Vagina (tissue), 2 donors: ENCODE measurements at regions not wholly inside any gene's neighbourhood (a gene's known extent, or its start where the extent isn't known, plus 50 kb on each side); places are given as distances from the start of the nearest gene placed in this dataset.

Experiments
- DNase-seq, 2 donors: peaks; one replicate each; pipeline ENCODE4 v3.0.0-alpha.2; 2017; ENCODE audit errors: extremely low spot score in 2 of 2
- H3K27ac ChIP-seq: fragments of 200-600 bp; sonication (generic); one replicate; pipeline ENCODE4 v1.5.1; 2019
- H3K27me3 ChIP-seq: fragments of 200-600 bp; sonication (generic); one replicate; pipeline ENCODE4 v1.5.1; 2019
- H3K36me3 ChIP-seq, 2 donors: fragments of 200-600 bp; sonication (generic); one replicate each; pipeline ENCODE4 v1.5.1; 2017 to 2019
- H3K4me1 ChIP-seq: fragments of 200-600 bp; sonication (generic); one replicate; pipeline ENCODE4 v1.5.1; 2019
- H3K4me3 ChIP-seq, 2 donors: fragments of 200-600 bp; sonication (generic); 1 replicate in 1 of 2; 2 replicates in 1 of 2; pipeline ENCODE4 v1.5.1; 2016 to 2019
- H3K9me3 ChIP-seq: fragments of 200-600 bp; sonication (generic); one replicate; pipeline ENCODE4 v1.5.1; 2019
- CTCF ChIP-seq, 3 experiments: fragments of 450-650 bp in 2 of 3; fragments of 200-600 bp in 1 of 3; sonication (generic) in 1 of 3; IDR thresholded peaks; one replicate each; pipeline ENCODE4 v1.5.1; 2017 to 2019; ENCODE audit warnings: antibody characterized with exemption in 3 of 3, mild to moderate bottlenecking in 2 of 3, moderate library complexity in 2 of 3
- POLR2A ChIP-seq, 2 donors: fragments of 450-650 bp; IDR thresholded peaks; one replicate each; pipeline ENCODE4 v1.6.1; 2017; ENCODE audit warnings: antibody characterized with exemption in 2 of 2, mild to moderate bottlenecking in 2 of 2, moderate library complexity in 2 of 2
- POLR2AphosphoS5 ChIP-seq, 2 donors: sonication (generic); formaldehyde crosslinking; IDR thresholded peaks; one replicate each; pipeline ENCODE4 v1.9.0; 2017; ENCODE audit warnings: antibody characterized with exemption in 2 of 2, mild to moderate bottlenecking in 2 of 2, low read depth in 1 of 2; ENCODE audit not compliant: insufficient read depth in 1 of 2
- intact Hi-C: fragments of 100-400 bp; cut with DNase I; formaldehyde crosslinking; loops from one replicate; pipeline ENCODE4 v1.15.1; 2023

- H3K36me3 ChIP-seq = no peaks in the 10 kb centered on the region
- no peaks in the 10 kb centered on the region for H3K9me3 ChIP-seq
- no peak overlapping the region for H3K4me3 ChIP-seq
- no peak overlapping the region for H3K27ac ChIP-seq
- H3K4me1 ChIP-seq = peaks cover 36% of the 10 kb centered on the region
- TF ChIP-seq CTCF (IDR thresholded peaks at IDR 0.05) = no peak
- TF ChIP-seq POLR2AphosphoS5 (IDR thresholded peaks at IDR 0.05; ENCODE audit: insufficient read depth in 1 of 2, low read depth in 1 of 2) = no peak
- TF ChIP-seq POLR2A (IDR thresholded peaks at IDR 0.05) = no peak
- H3K27me3 ChIP-seq = no peaks in the 10 kb centered on the region
- no peak for DNase-seq
- intact Hi-C loops = loop anchor here (10.0 kb wide), 2 partner anchors 411 to 1411 kb away; no protein-coding TSS in a partner anchor
Measured at GRCh38 chr10:4655879-4656278, 170.1 kb upstream of the AKR1E2 start.

DNA sequence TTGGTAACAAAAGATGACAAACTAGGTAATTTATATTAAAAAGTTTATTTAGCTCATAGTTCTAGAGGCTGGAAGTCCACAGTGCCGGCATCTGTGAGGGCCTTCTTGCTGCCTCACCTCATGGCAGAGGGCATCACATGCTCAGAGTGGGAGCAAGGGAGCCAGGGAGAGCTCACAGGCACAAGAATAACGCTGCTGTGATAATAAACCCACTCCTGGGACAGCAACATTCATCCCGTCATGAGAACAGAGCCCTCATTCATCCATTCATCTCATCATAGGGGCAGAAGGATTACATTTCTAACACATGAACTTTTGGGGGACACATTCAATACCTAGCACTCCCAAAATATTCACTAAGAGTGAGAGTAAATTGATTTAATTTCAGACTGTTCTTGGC lies 170.6 kb upstream of the AKR1E2 start:
- H3K36me3 ChIP-seq = no peaks in the 10 kb centered on the region
- H3K4me1 ChIP-seq = peaks cover 36% of the 10 kb centered on the region
- intact Hi-C loops = loop anchor here (10.0 kb wide), 2 partner anchors 411 to 1411 kb away; no protein-coding TSS in a partner anchor
- no peak for DNase-seq
- H3K27ac ChIP-seq = peak overlapping the region; percentile 28
- no peaks in the 10 kb centered on the region for H3K27me3 ChIP-seq
- H3K9me3 ChIP-seq = no peaks in the 10 kb centered on the region
- TF ChIP-seq POLR2AphosphoS5 (IDR thresholded peaks at IDR 0.05; ENCODE audit: insufficient read depth in 1 of 2, low read depth in 1 of 2) (no peak), POLR2A (IDR thresholded peaks at IDR 0.05) (no peak)
- no peak overlapping the region for H3K4me3 ChIP-seq

- Histone ChIP-seq H3K36me3 (no peaks in the 10 kb centered on the region), H3K27me3 (no peaks in the 10 kb centered on the region), H3K4me3 (no peak overlapping the region), H3K9me3 (no peaks in the 10 kb centered on the region), H3K27ac (no peak overlapping the region), H3K4me1 (peaks cover 40% of the 10 kb centered on the region)
- no peak for TF ChIP-seq POLR2AphosphoS5 (IDR thresholded peaks at IDR 0.05; ENCODE audit: insufficient read depth in 1 of 2, low read depth in 1 of 2)
- TF ChIP-seq CTCF (IDR thresholded peaks at IDR 0.05) = no peak
- no peak for TF ChIP-seq POLR2A (IDR thresholded peaks at IDR 0.05)
- intact Hi-C loops = loop anchor here (10.0 kb wide), 2 partner anchors 410 to 1410 kb away; no protein-coding TSS in a partner anchor
- DNase-seq = no peak
Measured at GRCh38 chr10:4654496-4654895, 171.5 kb upstream of the AKR1E2 start.

GRCh38 chr10:4653160-4653559 lies 172.8 kb upstream of the AKR1E2 start:
- Histone ChIP-seq H3K27ac (no peak overlapping the region), H3K27me3 (no peaks in the 10 kb centered on the region), H3K9me3 (no peaks in the 10 kb centered on the region), H3K4me1 (peaks cover 40% of the 10 kb centered on the region), H3K36me3 (no peaks in the 10 kb centered on the region), H3K4me3 (no peak overlapping the region)
- TF ChIP-seq POLR2A (IDR thresholded peaks at IDR 0.05) (no peak), POLR2AphosphoS5 (IDR thresholded peaks at IDR 0.05; ENCODE audit: insufficient read depth in 1 of 2, low read depth in 1 of 2) (no peak), CTCF (IDR thresholded peaks at IDR 0.05) (no peak)
- intact Hi-C loops = loop anchor here (10.0 kb wide), 2 partner anchors 408 to 1408 kb away; no protein-coding TSS in a partner anchor
- DNase-seq = no peak

DNA sequence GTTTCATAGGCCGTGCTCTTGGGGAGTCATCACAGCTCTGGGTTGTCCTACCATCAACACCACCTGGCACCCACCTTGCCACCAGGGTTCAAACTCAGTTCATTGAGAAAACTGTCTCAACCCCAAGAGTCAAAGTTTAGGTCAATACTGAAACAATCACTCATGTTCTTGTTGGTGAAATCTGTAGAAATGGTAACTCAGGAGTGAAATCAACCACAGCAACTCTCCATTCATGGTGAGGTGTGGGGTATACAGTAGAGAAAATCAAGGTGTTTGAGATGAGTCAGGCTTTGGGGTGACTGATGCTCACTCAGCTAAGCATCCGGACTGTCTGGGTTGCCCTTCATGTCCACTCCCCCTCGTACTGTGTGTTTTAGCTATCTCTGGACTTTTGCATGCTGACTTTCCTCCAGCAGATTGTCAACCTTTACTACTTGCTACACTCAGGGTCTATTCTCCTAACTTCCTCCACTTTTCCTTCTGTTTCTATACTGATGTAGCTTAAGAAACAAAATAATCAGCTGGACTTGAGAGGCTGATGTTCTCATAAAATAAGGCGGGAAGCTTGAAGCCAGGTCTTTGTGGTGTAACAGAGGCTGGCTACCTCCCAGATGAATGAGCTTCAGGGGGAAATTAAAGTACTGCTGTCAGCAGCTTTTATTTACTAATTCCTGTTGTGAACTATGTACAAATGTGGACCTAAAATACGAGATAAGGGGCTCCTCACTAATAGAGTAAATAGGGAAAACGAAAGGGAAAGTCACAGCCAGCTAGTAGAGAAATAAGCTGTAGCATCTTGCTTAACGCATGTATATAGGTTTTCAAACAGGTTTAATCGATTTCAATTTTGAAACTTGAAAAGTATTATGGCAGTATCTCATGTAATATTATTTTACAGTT lies 173.6 kb upstream of the AKR1E2 start:
- H3K4me1 ChIP-seq = peaks cover 40% of the 10 kb centered on the region
- H3K36me3 ChIP-seq = no peaks in the 10 kb centered on the region
- intact Hi-C loops = loop anchor here (10.0 kb wide), 2 partner anchors 408 to 1408 kb away; no protein-coding TSS in a partner anchor
- H3K9me3 ChIP-seq = no peaks in the 10 kb centered on the region
- H3K27ac ChIP-seq = peak overlapping the region; percentile 50
- no peak for TF ChIP-seq CTCF (IDR thresholded peaks at IDR 0.05)
- TF ChIP-seq POLR2A (IDR thresholded peaks at IDR 0.05) = no peak
- no peak for TF ChIP-seq POLR2AphosphoS5 (IDR thresholded peaks at IDR 0.05; ENCODE audit: insufficient read depth in 1 of 2, low read depth in 1 of 2)
- no peak overlapping the region for H3K4me3 ChIP-seq
- H3K27me3 ChIP-seq = no peaks in the 10 kb centered on the region
- no peak for DNase-seq
